ENCODE measurements at regions not wholly inside any gene's neighbourhood (a gene's known extent, or its start where the extent isn't known, plus 50 kb on each side); places are given as distances from the start of the nearest gene placed in this dataset.

DNA sequence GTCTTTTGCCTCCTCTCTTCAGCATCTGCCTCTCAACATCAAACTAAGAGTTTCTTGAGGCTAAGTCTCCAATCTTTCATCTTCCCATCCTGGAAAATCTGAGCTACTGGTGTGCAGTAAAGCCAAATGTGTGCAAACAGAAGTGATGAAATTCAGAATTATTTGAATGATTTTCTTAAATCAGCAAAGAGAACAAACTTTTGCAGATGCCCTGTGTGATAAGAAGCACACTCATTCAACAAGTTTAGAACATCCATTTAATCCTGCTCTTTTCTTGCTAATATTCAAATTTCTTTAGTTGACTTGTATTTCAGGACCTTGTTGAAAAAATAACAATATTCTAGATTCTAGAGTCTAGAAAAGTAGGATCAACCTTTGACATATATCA lies 1374.9 kb upstream of the CELF4 start:
- peaks cover under 1% of the 10 kb centered on the region for H3K9me3 ChIP-seq (ENCODE audit: low read depth)
- no peak for TF ChIP-seq CTCF (IDR thresholded peaks at IDR 0.05)
- no peak for TF ChIP-seq EZH2phosphoT487 (IDR thresholded peaks at IDR 0.05)
- no peak for TF ChIP-seq EZH2 (IDR thresholded peaks at IDR 0.05)
- H3F3A ChIP-seq (ENCODE audit: low read depth), result no peaks in the 10 kb centered on the region
- no peak overlapping the region for H3K27ac ChIP-seq
- H3K79me2 ChIP-seq (ENCODE audit: low read depth), result no peaks in the 10 kb centered on the region
- Mint-ChIP-seq H3K27ac (no peak overlapping the region), H3K4me3 (no peak overlapping the region), H3K4me1 (peaks cover 9% of the 10 kb centered on the region), H3K27me3 (ENCODE audit: insufficient read depth, low read depth) (no peaks in the 10 kb centered on the region), H3K9me3 (peaks cover 21% of the 10 kb centered on the region), H3K36me3 (peaks cover 3% of the 10 kb centered on the region)
- H3K4me1 ChIP-seq, result no peaks in the 10 kb centered on the region
- H3K4me3 ChIP-seq, result no peak overlapping the region
- H4K20me1 ChIP-seq (ENCODE audit: low read depth), result no peaks in the 10 kb centered on the region
- no peak overlapping the region for H3K9ac ChIP-seq
- H2AFZ ChIP-seq (replicated peaks), result no peak overlapping the region
- no peak for DNase-seq (ENCODE audit: low spot score)
- no peaks in the 10 kb centered on the region for H3K27me3 ChIP-seq
- no peaks in the 10 kb centered on the region for H3K36me3 ChIP-seq
- no peak overlapping the region for H3K4me2 ChIP-seq

GRCh38 chr18:38933910-38934510 lies 1368.4 kb upstream of the CELF4 start:
- peaks cover 8% of the 10 kb centered on the region for H3K4me1 ChIP-seq
- H4K20me1 ChIP-seq (ENCODE audit: low read depth), result no peaks in the 10 kb centered on the region
- no peak overlapping the region for H2AFZ ChIP-seq (replicated peaks)
- no peaks in the 10 kb centered on the region for H3K36me3 ChIP-seq
- H3K4me2 ChIP-seq, result no peak overlapping the region
- no peaks in the 10 kb centered on the region for H3K9me3 Mint-ChIP-seq
- H3K27me3 ChIP-seq, result no peaks in the 10 kb centered on the region
- no peak overlapping the region for H3K27ac Mint-ChIP-seq
- H3K36me3 Mint-ChIP-seq, result no peaks in the 10 kb centered on the region
- TF ChIP-seq CTCF (IDR thresholded peaks at IDR 0.05), result no peak
- TF ChIP-seq EZH2 (IDR thresholded peaks at IDR 0.05), result no peak
- TF ChIP-seq EZH2phosphoT487 (IDR thresholded peaks at IDR 0.05), result no peak
- H3K9me3 ChIP-seq (ENCODE audit: low read depth), result no peaks in the 10 kb centered on the region
- no peak overlapping the region for H3K27ac ChIP-seq
- peaks cover 2% of the 10 kb centered on the region for H3K27me3 Mint-ChIP-seq (ENCODE audit: insufficient read depth, low read depth)
- no peak overlapping the region for H3K4me3 ChIP-seq
- H3F3A ChIP-seq (ENCODE audit: low read depth), result no peaks in the 10 kb centered on the region
- no peak overlapping the region for H3K4me3 Mint-ChIP-seq
- no peak overlapping the region for H3K9ac ChIP-seq
- H3K4me1 Mint-ChIP-seq, result peaks cover 13% of the 10 kb centered on the region
- DNase-seq (ENCODE audit: low spot score), result no peak
- H3K79me2 ChIP-seq (ENCODE audit: low read depth), result no peaks in the 10 kb centered on the region

DNA sequence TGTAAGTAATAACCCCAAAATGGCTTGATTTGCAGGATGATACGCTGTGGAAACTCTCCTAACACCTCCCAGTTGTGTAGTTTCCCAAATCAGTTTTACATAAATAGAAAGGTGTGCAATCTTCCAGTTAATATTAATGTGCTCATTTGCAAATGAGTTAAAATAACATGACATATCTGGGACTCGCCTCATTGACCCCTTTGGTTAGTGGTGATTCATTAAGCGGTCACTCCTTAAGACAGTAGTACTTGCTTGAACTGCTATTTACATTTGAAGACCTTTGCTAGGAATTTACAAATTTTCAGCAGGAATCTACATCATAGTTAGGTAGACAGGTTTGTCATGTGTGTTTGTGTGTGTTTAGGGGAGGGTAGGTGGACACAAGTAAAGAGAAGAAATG lies 1367.7 kb upstream of the CELF4 start:
- H3K36me3 ChIP-seq, result no peaks in the 10 kb centered on the region
- no peak for DNase-seq (ENCODE audit: low spot score)

More for the DNA sequence above, 1367.7 kb upstream of the CELF4 start:
- Histone ChIP-seq H4K20me1 (ENCODE audit: low read depth) (no peaks in the 10 kb centered on the region), H3K4me2 (no peak overlapping the region), H3K4me1 (peaks cover 8% of the 10 kb centered on the region), H3F3A (ENCODE audit: low read depth) (no peaks in the 10 kb centered on the region), H3K27me3 (no peaks in the 10 kb centered on the region), H3K9ac (no peak overlapping the region), H3K4me3 (no peak overlapping the region), H2AFZ (replicated peaks) (no peak overlapping the region), H3K9me3 (ENCODE audit: low read depth) (no peaks in the 10 kb centered on the region), H3K27ac (no peak overlapping the region), H3K79me2 (ENCODE audit: low read depth) (no peaks in the 10 kb centered on the region)
- peaks cover 13% of the 10 kb centered on the region for H3K4me1 Mint-ChIP-seq
- H3K27ac Mint-ChIP-seq, result no peak overlapping the region
- no peak overlapping the region for H3K4me3 Mint-ChIP-seq
- no peaks in the 10 kb centered on the region for H3K9me3 Mint-ChIP-seq
- no peak for TF ChIP-seq CTCF (IDR thresholded peaks at IDR 0.05)
- no peaks in the 10 kb centered on the region for H3K36me3 Mint-ChIP-seq
- H3K27me3 Mint-ChIP-seq (ENCODE audit: insufficient read depth, low read depth), result peaks cover 2% of the 10 kb centered on the region
